Left hindlimb (tissue), 1 donor: ENCODE measurements at regions not wholly inside any gene's neighbourhood (a gene's known extent, or its start where the extent isn't known, plus 50 kb on each side); places are given as distances from the start of the nearest gene placed in this dataset.
"Not testable (repeated sequence)": the region's sequence is repeated elsewhere in the genome, so short reads cannot be mapped to it uniquely, and the experiment has no call there.

Experiments used
- DNase-seq: peaks from one replicate; pipeline ENCODE4 v3.0.0-alpha.2; 2018

DNA sequence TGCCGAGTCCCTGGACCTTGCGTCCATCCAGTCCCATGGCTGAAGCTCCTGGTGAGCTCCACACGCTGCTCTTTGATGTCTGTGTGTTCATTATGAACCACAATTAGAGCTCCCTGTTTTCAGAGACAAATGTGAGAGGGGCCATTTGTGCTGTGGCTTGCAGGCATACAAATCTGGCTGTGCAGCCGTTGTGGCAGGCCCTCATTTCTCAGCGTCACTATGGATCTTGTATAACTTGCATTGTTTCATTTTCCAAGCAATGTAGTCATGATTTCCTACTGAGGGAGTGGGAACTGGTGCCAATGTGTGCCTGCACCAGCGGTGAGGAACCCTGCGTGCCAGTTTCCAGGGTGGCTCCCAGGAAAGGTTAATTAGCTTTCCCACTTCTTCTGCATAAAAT lies 542.6 kb downstream of the TMEM114 start:
- DNase-seq, result no peak

DNA sequence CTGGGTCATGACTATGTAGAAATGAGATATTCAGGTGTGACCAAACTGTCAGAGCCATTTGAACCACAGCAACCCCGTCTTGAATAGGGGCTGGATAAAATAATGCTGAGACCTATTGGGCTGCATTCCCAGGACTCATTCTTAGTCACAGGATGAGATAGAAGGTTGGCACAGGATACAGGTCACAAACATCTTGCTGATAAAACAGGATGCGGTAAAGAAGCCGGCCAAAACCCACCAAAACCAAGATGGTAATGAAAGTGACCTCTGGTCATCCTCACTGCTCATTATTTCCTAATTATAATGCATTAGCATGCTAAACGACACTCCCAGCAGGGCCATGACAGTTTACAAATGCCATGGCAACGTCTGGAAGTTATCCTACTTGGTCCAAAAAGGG lies 545.5 kb downstream of the TMEM114 start:
- no peak for DNase-seq

DNA sequence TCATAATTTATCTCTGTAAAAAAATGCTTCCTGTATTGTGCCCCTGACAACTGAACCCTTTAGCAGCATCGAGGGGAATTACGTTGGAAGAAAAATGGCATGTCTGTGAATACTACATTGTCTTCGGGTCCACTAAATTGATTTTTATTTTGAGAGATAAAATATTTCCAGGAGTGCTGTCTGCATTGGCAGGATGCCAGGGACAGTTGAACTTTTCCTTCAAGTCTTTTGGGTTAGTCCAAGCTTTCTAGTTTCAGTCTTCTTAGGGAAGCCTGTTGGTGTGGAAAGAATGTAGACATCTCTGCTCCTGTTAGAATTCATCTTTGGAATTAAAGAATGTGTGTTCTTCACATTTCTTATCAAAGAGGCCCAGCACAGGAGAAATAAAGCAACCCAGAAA lies 557.9 kb downstream of the TMEM114 start:
- DNase-seq, result no peak

DNA sequence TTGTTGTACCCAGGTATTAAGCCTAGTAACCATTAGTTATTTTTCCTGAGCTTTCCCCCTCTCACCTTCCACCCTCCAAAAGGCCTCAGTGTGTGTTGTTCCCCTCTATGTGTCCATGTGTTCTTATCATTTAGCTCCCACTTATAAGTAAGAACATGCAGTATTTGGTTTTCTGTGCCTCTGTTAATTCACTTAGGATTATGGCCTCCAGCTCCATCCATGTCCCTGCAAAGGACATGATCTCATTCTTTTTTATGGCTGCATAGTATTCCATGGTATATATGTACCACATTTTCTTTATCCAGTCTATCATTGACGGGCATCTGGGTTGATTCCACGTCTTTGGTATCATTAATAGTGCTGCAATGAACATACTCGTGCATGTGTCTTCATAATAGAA lies 560.3 kb downstream of the TMEM114 start:
- DNase-seq, result not testable (repeated sequence)

DNA sequence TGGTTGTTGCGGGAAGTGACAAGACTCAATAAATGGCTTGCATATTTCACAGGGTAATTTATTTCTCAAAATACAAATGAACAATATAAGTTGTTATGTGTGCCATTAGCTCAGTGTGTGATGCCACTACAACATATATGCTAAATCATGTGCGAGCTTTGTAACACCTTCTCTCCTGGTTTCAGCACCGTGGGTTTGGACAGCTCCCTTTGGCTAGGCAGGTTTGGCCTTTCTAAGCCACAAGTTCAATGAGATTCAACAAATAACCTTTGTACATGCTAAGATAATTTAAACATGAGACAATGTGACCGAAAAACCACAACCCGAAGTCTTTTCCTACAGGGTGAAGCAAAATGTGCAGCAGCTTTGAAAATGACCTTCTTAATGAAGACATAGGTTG lies 563.9 kb downstream of the TMEM114 start:
- DNase-seq, result no peak

DNA sequence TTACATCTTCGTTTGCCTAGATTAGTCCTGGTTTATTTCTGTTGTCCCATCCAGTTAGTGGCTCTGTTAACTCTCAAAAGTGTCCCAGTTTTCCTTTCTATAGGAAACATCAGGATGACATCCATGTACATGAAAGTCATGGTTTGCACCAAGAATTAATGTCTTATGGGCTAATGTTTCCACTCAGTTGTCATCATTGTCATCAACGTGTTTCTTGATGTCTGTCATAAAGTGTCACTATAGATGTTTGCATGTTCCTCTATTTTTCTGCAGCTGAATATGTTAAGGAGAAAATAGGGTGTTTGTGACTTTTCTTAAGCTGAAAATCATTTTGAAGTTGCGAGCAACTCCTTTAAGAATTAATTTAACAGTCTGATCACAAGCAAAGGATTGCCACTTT lies 567.0 kb downstream of the TMEM114 start:
- no peak for DNase-seq

DNA sequence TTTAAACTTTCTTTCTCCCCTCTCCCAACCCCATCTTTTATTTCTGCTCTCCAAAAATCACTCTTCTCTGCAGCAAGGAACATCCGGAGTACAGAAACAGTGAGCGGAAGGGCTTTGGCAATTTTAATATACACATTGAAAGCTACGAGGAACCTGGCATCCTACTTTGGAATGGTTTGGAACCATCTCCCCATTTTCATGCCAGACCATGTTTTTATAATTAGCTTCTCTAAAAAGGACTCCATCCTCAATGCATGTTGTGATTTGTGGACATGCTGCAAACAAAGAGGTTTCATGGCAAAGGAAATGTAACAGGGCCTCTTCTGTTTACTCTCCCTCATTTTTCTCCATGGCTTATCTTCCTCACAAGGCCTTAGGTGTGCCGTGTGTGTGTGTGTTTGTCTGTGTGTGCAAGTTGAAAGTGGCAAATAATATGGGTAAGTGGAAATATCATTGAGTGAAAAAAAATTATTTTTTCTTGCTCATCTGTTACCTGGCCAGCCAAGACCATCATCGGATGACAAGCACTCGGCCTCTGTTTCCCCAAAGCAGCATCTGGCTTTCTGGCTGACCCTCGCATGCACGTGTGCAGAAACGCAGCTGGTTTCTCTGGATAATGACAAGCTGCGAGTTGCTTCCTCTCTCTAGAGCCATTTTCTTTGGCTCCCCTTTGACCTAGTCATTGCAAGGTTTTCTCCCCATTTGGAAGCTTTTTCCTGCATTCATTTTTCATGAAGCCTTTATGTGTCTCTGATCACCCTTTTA lies 585.0 kb downstream of the TMEM114 start:
- no peak for DNase-seq

DNA sequence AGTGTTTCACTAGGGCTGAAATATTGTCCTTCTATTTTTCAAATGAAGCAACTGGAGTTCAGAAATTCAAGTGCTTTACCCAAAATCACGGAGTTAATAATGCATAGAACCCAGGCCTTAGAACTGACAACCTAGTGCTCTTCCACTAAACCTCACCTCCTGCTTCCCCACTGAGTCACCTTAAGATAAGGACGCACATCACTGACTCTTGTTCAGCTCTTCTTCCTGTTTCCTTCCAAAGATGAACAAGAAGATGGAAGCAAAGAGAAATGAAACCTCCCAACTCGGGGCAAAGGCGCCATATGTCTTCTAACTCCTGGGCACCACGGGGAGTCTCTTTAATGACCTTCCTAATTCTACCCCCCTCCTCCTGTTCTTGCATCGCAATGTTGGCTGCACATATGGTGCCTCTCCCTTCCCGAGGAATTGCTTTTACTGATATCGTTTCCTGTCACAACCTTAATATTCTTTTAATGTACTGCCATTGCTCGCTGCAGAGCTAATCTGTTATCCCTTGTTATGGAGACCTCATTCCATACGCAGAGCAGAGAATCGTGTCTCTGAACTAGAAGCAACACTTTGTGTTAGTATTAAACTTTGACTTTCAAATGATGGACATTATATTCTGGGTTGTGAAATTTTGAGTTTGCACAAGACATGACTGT lies 591.4 kb downstream of the TMEM114 start:
- DNase-seq, result no peak

DNA sequence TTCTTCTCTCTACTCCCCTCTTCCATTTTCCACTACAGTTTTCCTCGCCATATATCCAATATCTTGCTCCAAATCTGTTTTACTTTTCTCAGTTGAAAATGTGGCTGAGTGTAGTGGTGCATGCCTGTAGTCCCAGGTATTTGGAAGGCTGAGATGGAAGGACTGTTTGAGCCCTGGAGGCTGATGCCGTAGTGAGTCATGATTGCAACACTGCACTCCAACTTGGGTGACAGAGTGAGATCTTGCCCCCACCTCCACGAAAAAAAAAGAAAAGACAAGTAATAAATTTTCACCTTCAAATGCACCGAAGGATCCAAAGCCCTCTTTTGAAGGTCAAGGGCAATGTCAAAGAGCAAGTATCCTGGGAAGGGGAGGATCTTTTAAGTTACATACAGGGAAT lies 592.3 kb downstream of the TMEM114 start:
- no peak for DNase-seq

DNA sequence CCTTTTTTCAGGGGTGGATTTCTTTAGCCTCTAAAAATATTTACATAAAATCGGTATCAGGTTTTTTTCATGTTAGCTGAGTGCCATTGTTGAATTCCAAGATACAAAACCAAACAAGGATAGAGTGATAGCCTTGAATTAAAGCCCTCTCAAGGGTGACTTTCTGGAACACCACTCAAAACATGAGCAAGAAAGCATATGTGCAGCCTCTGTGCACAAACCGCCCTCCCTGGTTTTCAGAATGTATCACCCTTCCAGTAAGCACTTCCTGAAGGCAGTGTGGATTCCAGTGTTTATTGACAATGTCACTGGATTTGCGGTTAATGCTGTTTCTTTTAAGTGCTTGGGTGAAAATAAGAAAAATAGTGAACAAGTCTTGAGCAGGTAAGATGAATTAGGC lies 597.7 kb downstream of the TMEM114 start:
- DNase-seq, result no peak

DNA sequence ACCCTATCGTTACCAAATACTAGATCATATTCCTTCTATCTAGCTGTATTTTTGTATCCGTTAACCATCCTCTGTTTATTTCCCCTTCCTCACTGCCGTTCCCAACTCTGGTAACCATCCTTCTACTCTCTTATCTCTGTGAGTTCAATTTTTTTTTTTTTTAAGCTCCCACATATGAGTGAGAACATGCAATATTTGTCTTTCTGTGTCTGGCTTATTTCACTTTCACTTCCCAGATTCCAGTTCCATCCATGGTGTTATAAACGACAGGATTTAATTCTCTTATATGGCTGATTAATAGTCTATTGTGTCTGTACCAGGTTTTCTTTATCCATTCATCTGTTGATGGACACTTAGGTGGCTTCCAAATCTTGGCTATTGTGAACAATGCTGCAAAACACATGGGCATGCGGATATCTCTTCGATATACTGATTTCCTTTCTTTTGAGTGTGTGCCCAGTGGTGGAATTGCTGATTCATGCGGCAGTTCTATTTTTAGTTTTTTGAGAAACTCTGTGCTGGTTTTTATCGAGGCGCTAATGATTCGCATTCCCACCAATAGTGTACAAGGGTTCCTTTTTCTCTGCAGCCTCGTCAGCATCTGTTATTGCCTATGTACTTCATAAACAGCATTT lies 599.6 kb downstream of the TMEM114 start:
- no peak for DNase-seq

DNA sequence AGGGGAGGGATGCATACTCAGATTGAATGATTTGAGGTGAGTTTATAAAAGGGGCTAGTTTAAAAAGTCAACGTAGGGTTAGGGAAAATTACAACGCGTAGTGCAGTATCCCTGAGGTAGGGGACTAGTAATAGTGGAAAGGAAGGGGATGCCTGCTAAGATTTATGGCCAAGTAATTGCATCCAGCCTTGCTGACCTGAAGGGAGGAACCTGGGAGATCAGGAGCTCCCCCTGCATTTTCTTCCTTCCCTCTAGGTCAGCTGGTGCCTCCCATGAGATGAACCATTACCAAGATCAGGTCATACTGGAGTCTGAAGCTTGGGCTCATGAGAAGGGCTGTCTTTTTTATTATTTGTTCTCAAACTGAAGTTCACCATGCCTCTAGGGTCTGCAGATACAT lies 606.6 kb downstream of the TMEM114 start:
- no peak for DNase-seq

DNA sequence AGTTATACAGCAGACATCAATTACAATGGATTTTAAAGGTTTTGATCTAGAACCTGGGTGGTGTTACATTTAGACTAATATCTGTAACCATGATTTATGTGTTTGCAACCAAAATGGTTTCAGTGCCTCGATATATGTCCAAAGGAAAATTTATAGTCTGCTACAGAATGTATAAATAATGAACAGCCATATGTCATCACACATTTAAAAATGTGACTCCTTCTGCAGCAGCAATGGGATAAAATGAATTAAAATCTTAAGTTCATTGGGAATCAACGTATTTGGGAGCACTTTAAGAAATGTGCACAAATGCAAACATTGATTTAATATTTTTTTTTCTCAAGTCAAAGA lies 610.2 kb downstream of the TMEM114 start:
- no peak for DNase-seq

DNA sequence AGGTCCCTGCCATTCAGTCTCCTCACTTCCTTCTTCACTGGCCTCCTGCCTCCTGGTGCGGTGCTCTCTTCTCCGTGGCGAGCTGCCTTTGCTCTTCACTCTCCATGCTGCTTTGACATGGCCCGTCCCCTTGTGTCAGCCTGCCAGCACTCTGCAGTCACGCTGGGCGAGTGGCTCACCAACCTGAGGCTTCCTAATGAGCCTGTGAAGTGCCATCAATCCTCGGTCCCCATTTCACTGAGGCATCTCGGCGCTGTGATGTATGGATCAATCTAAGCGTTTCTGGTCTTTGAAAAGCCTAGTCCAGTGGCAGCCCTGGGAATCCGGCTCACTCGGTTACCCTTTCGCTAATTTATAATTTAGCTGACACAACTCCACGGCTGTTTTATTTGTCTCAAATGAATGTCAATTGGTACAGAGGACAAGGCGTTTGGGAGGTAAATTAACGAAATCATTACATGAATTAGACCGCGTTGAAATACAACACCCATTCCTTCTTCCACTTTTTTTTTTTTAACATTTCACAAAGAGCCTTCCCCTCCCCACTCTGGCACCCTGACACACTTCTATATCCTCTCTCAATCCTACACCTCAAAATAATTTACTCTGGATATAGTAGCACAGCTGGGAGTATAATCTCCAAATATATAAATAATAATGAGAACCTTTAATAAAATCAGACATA lies 610.7 kb downstream of the TMEM114 start:
- no peak for DNase-seq

DNA sequence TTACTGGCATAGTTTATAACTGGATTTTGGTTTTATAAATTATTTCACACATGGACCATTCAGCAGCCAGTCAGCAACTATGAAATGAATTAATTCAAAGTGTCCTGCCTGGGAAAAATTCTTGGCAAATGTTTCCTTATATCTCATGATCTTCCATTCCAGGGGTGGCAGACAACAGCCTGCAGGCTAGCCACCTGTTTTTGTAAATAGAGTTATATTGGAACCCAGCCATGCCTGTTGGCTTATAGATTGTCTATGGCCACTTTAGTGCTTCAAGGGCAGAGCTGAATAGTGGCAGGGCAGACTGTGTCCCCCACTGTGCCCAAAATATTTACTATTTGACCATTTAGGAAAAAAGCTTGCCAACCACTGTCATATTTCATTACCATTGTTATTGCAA lies 613.7 kb downstream of the TMEM114 start:
- DNase-seq, result no peak

DNA sequence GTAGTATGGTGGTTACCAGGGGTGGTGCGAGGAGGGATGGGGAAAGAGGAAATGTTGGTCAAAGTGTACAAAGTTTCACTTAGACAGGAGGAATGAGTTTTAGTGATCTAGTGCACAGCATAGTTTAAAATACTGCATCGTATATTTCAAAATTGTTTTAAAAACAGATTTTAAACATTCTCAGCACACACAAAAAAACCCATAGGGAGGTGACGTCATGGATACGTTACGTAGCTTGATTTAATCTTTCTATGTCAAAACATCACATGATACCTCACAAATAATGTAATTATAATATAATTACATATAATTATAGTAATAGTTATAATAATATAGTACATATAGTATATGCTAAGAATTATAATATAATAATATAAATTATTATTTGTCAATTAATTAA lies 614.2 kb downstream of the TMEM114 start:
- DNase-seq, result no peak

DNA sequence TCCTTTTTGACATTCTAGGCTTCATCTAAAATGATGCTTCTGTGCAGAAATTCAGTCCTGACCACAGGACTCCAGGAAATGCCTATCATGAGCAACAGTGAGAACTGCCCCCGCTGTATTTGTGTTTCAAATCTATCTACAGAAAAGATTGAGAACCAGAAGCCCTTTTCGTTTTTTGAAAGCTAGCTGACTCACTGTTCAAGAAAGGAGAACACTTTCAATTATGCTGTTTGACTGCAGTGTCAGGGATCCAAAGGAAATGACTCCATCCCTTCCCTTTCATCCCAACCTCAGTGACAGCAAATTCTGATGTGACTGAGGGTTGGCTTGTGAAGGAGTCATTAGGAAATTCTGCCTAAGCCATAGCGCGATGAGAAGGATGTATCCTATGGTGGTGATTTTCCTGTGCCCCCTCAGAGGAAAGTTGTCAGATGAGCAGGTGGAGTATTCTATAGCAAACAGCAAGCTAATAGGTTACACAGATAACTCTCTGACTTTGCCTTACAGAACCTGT lies 622.3 kb downstream of the TMEM114 start:
- no peak for DNase-seq

DNA sequence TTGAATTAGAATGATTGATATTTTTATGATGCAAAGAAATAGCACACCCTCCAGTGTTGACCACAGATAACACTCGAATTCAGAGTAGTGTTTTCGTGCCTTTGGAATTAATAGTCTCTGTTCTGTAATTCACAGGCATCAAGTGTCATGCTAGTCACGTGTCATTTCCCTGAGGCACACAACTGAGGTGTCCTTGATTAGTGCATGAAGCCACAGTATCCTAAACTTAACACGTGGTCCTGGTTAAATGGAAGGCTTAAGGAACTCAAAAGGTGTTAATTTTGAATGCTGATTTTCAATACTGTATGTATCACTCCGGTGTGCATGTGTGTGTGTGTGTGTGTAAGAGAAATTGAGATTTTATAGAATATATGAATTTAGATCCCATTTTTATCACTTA lies 625.6 kb downstream of the TMEM114 start:
- no peak for DNase-seq

DNA sequence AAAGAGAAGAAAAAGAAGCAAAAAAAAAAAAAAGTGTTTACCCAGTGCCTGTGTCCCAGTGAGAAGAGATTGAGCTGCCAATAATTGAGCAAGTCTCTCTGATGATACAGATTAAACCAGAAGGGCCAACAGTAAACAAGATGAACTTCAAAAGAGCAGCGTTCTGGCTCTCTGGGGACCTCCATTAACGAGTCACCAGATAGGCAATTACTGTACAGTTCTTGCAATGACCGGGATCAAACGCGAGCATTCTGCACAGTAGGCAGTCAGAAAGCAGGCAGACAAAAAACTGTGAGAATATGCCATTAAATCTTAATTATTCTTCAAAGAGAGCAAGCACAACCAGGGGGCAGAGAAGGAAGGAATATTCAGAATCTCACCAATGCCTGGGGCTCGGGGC lies 626.1 kb downstream of the TMEM114 start:
- DNase-seq, result no peak

DNA sequence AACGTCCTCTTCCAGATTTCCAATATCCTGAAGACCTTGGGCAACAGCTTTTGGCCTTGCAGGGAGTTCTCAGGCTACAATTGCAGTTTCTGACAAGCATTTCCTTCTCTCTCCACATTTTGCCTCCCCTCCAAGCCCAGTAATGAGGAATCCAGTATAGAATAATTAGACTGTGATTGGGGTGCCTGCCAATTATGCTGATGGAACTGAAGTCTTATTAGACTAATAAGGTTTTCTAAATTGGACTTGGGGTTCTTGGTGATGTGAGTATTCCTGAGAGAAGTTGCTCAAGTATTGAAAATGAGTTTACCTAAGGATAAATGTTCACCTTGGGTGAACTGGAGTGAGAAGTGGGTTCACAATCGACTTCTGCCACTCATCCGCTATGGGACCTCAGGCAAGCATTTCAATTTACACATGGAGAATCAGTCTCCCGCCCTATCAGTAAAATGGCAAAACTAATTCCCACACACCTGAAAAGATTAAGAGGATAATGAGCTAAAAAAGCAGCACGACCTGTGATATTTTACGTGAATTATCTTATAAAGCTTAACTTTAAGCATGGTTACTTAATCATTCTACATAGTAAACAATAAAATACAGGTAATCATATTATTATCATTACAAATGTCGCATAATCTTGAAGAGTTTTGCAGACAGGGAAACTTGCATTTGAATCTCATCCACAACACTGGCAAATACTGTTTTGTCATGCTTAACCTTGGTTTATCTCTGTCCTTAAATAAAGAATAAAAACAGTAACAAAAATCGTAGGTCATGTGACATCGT lies 628.0 kb downstream of the TMEM114 start:
- DNase-seq, result no peak

DNA sequence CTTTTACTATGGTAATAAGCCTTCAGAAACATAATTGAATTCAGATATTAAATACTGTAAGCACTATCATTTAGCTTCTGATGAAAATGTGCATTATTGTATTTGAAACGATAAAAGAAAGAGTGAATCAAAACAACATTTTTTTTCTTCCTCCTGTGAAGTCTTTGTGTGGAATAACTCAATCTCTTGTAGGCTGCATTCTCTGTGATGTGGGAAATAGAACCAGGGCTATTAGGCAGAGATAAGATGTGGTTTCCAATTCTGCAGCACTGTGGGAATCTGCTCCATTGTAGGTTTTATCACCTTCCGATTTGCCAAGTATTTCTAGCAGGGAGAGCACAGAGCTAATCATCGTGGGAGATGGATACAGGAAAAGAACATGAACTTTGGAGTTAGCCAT lies 624.5 kb downstream of the RBFOX1 start:
- no peak for DNase-seq

DNA sequence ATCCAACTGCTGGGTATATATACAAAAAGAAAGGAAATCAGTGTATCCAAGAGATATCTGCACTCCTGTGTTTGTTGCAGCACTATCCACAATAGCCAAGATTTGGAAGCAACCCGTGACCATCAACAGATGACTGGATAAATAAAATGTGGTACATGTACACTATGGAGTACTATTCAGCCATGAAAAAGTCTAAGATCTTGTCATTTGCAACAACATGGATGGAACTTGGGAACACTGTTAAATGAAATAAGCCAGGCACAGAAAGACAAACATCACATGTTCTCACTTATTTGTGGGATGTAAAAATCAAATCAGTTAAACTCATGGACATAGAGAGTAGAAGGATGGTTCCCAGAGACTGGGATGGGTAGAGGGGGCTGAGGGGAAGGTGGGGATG lies 620.7 kb downstream of the RBFOX1 start:
- no peak for DNase-seq

DNA sequence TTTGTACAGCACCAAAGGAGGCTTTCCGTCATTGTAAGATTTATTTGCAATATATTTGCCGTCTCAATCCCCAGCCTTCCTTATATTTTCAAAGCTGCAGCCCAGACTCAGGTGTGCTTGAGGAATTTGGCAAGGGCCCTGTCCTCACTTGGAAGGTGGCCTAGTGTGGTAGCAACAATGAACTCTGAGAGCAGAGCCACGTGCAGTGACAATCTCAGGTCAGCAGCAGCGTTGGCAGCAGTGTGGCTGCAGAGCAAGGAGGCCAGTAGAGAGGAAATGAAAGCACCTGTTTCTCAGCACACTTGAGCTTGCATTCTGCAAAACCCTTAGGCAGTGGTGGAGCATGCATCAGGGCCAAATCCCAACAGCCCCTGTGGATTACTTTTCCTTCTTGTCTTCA lies 613.5 kb downstream of the RBFOX1 start:
- no peak for DNase-seq
